HG03064 (cell line): ENCODE measurements at regions not wholly inside any gene's neighbourhood (a gene's known extent, or its start where the extent isn't known, plus 50 kb on each side); places are given as distances from the start of the nearest gene placed in this dataset.
"Not testable (repeated sequence)": the region's sequence is repeated elsewhere in the genome, so short reads cannot be mapped to it uniquely, and the experiment has no call there.

Experiments
- ATAC-seq: cut with Tn5 transposase; IDR thresholded peaks from one replicate; pipeline ENCODE4 v1.9.1; 2021; ENCODE audit warnings: low read depth; ENCODE audit not compliant: unreplicated experiment

DNA sequence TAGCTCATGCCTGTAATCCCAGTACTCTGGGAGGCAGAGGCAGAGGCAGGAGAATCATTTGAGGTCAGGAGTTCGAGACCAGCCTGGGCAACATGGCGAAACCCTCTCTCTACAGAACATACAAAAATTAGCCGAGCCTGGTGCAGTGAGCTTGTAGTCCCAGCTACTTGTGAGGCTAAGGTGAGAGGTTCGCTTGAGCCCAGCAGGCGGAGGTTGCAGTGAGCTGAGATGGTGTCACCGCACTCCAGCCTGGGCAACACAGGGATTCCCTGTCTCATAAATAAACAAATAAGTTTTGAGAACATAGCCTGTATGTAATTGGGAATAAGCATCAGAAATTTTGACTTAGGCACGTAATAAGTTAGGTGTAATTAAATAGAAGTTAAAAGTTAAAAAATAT, 971.7 kb upstream of the COX7C start:
- ATAC-seq, result no peak

DNA sequence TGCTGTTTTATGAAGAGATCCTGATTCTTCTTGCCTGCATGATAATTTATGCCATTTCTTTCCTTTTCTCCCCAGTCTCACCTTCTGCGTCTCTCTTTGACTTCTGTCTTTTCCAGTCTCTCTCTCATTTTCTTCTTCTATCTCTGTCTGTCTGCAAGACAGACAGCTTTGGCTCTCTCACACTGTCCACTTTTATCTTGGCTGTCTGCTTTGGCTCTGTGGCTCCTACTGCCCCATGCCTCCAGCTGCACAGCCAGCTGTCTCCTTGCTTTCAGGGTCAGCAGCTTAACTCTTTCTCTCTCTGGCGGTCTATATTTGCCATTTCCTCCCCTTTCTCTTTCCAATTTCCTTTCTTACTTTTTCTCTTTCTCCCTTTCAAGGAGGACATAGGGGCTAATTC, 971.1 kb upstream of the COX7C start:
- ATAC-seq, result no peak

DNA sequence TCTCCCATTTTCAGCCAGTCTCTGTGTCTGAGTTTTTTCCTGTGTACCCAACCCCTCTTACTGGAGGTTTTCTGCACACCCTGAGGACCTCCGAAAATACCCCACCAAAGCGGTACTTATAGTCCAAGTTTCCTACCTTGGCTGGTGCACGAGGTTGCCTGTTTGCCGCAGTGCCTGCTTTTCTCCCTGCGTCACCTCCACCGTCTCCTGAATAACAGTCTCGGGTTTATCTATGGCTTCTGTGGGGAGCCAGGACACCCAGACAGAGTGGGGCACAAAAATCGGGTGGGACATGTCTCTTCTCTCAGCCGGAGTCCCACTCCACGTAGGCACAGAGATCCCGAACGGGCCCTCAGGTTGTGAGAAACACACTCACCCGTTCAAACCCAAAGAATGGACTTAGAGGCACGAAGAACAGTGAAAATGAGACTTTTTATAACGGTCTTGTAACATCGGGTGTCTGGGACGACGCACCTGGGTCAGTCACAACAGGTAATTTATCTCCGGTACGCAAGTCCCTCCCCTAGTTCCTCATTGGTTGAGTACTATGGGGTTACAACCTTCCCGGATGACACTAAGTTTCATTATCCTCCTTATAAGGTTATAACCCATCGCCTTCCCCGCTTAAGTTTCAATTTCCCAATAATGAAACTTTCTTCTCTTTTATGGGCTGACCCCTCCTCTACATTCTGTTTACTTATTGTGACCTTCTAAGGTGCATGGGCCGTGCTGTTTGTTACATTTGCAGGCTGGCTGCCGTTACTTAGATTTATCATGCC, 970.2 kb upstream of the COX7C start:
- no peak for ATAC-seq

DNA sequence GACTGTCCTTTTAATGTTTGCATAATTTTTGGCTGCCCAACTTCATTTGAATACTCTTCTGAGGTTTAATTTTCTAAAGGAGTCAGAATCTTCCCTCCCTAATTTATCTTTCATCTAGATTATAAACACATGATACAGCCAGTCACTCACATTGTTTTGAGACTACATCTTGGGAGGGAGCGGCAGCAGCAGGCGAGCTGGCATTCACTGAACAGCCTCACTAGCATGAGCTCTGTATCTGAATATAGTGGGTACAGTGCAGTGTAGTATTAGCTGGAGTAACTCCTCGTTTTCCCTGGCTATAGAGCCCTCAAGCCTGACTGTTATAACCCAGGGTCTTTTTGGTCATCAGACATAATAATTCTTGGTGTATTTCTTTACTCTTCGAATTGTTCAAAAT, 969.2 kb upstream of the COX7C start:
- no peak for ATAC-seq

DNA sequence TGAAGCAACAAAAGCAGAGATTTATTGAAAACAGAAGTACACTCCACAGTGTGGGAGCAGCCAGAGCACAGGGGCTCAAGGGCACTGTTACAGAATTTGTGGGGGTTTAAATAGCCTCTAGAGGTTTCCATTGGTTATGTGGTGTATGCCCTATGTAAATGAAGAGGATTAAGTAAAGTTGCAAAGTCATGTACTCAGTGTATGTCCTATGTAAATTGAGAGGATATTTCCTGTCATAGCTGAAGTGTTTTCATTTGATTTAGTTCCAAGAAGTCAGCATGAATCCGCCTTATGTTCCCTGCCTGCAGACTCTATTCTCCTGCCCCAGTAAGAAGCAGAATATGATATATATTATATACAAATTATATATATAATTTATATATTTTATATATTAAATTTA, 966.0 kb upstream of the COX7C start:
- no peak for ATAC-seq

DNA sequence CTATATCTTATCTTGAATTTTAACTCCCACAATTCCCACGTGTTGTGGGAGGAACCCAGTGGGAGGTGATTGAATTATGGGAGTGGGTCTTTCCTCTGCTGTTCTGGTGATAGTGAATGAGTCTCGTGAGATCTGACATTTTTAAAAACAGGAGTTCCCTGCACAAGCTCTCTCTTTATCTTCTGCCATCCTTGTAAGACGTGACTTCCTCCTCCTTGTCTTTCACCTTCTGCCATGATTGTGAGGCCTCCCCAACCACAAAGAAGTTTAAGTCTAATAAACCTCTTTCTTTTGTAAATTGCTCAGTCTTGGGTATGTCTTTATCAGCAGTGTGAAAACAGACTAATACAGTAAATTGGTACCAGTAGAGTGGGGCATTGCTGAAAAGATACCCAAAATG, 963.6 kb upstream of the COX7C start:
- not testable (repeated sequence) for ATAC-seq

DNA sequence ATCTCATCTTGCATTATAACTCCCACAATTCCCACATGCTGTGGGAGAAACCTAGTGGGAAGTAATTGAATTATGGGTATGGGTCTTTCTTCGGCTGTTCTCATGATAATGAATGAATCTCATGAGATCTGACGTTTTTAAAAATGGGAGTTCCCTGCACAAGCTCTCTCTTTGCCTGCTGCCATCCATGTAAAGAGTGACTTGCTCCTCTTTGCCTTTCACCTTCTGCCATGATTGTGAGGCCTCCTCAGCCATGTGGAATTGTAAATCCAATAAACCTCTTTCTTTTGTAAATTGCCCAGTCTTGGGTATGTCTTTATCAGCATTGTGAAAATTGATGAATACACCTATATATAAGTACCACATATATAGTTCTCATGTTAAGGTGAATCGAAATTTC, 961.7 kb upstream of the COX7C start:
- ATAC-seq, result no peak

DNA sequence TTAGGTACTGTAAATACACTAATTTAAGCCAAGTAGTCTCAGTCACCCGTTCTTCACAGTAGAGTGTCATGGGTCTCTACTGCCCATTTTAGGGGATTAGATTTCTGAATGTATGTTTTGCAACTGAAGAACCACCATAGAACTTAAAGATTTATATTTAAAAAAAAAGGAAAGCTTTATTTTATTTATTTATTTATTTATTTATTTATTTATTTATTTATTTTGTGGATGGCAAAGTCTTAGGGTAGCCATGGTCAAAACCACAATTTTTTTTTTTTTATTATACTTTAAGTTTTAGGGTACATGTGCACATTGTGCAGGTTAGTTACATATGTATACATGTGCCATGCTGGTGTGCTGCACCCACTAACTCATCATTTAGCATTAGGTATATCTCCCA, 960.4 kb upstream of the COX7C start:
- ATAC-seq, result not testable (repeated sequence)

DNA sequence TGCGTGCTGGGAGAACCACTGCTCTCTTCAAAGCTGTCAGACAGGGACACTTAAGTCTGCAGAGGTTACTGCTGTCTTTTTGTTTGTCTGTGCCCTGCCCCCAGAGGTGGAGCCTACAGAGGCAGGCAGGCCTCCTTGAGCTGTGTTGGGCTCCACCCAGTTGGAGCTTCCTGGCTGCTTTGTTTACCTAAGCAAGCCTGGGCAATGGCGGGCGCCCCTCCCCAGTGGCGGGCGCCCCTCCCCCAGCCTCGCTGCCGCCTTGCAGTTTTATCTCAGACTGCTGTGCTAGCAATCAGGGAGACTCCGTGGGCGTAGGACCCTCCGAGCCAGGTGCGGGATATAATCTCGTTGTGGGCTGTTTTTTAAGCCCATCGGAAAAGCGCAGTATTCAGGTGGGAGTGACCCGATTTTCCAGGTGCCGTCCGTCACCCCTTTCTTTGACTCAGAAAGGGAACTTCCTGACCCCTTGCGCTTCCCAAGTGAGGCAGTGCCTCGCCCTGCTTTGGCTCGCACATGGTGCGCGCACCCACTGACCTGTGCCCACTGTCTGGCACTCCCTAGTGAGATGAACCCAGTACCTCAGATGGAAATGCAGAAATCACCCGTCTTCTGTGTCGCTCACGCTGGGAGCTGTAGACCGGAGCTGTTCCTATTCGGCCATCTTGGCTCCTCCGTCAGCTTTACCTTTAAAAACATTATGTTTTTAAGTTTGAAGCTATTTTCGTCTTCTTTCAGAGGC, 954.6 kb upstream of the COX7C start:
- not testable (repeated sequence) for ATAC-seq

DNA sequence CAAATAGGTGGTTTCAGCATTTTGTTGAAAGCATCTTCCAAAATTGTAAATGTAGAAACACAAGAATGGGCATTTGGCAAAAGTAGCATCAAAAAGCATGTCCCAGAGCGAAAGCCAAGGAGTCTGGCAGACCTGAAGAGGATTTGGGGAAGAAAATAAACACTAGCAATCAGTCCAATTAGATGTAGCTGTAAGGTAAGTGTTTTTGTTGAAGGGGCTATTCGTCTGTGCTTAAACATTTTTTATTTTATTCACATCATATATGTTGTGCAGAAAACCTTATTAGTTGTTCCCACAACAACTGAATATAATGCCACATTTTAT, 954.1 kb upstream of the COX7C start:
- ATAC-seq, result no peak

DNA sequence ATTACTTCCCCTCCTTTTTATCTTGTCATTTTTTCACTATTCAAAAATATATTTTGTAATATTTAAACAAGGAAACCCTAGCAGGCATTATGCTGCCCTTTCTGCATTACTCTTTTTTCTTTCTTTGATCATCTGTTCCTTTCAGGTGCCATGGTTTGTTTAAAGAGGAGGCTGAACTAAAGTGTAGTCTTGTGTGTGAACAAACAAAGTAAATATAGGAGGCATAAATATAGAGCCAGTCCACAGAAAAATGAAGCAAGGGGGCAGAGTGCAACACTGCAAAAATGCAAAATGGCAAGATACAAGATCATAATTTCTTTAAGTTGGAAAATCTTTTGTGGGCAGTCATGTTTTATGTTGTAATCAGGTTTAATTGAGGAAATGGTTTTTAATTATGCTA, 947.3 kb upstream of the COX7C start:
- ATAC-seq, result no peak

DNA sequence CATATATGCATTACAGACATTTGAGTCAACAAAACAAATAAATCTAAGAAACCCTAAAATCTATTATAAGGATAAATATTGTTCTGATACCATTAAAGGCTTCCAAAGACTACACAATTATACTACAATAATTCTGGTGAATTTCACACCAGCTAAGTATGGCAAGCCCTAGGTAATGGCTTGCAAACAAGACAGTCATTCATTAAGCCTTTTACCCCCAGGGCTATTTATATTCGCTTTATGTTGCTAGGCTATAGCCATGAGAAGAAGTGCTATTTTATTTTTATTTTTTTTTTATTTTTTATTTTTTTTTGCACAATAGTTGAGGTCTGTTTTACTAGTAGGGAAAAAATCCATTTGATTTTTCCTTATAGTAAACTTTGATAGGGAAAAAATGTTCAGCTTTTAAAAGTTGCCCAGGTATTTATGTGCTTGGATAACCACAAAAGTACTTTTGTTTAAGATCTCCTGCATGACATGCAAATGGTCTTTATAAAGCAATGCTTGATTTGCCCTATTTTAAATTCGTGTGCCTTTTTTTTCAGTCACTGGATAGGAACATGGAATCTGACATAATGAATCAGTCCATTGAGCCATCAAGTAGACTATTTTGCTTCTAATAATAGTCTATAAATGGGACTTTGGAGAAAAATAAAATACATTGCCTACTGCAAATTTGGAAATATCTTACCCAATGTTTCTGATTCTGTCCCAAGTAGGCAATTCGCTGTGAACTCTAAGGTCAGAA, 946.3 kb upstream of the COX7C start:
- no peak for ATAC-seq

DNA sequence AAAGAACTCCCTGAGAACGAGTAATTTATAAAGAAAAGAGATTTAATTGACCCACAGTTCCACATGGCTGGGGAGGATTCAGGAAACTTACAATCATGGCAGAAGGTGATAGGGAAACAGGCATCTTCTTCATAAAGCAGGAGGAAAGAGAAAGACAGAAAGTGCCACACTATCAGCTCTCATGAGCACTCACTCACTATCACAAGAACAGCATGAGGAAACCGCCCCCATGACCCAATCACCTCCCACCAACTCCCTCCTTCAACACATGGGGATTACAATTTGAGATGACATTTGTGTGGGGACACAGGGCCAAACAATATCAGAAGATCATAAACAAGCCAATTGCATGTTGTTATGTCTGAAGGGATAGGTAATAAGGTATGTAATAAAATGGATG, 935.9 kb upstream of the COX7C start:
- no peak for ATAC-seq

DNA sequence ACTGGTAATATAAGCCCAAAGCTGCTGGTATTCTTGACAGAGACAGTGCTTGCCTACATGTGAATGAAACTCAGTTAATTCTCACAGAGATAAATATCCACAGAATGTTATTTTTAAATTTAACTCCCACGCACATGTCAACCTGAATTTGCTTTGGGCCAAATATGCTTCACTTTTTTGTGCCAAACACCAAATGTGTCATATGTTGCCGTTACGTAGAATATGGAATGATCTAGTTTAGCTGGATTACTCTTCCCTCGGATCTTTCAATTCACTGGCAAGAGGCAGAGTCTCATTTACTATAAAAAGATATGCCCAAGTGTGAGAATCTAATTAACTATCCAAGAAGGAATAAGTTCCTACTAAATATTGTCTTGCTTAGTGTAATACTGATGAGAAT, 933.4 kb upstream of the COX7C start:
- ATAC-seq, result no peak

DNA sequence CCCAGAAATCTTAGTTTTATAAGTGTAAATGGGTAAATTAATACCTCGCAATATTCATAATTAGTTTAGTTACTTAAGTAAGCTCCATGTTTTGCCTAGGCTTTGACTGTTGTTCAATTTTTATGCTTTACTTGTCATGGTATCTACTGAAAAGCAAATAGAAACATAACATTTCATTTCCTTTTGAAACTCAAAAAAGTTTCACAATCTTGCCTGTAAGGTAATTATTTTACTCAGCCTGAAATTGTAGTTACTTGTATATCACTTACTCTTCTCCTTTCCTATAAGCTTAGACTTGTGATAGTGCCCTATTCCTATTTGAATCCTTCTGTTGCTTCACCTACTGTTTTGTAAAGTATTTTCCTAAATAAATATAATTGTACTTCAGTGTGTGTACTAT, 914.4 kb upstream of the COX7C start:
- no peak for ATAC-seq

DNA sequence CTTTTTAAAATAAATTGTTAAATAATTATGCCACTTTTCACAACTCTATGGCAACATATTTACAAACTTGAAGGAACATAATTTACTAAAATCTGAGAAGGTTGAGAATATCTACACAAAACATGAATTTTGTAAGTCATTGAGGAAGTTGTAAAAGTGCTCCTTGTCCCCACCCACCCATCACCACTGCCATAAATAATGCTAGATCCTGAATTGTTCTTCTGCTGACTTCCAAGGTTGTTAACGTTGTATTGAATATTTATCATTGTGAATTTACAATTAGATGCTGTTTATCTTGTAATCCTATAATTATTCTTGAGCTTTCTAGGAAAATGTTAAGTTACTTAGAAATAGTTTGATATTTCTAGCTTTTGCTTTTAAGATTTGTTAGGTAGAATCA, 908.0 kb upstream of the COX7C start:
- no peak for ATAC-seq

DNA sequence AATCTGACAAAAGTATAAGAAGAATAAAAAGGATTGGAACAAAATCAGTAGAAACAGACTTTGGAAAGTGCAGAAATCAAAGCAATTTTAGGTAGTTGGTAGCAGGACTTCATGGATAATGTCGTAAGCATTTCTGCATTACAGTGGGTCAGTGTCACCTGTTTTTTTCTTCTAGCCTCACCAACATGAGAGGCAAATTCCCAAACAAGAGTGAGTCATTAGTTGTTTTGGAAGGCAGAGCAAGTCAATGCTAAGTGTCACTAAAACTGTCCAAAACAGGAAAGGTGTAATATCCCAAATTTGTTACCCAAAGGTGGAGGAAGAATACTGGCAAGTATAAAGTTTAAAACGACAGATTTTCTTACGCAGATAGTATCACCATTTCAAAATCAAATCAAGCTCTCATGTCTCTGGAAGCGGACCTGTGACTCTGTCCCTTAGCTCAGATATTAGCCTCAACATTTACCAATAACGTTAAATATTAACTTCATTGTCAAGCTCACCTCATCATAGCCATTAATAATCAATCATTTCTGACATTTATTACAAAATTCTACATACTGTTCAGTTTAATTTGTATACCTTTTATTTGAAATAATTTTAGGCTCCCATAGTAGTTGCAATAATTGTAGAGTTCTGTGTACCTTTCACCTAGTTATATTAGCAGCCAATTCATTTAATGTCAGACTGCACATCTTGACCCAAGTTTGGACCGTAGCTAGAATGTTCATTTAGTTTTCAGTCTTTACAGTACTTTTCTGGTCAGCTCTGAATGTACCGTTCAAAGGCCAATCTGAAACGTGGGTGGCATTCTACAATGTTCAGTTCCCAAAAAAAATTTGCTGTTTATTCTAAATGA, 901.2 kb upstream of the COX7C start:
- ATAC-seq, result no peak

DNA sequence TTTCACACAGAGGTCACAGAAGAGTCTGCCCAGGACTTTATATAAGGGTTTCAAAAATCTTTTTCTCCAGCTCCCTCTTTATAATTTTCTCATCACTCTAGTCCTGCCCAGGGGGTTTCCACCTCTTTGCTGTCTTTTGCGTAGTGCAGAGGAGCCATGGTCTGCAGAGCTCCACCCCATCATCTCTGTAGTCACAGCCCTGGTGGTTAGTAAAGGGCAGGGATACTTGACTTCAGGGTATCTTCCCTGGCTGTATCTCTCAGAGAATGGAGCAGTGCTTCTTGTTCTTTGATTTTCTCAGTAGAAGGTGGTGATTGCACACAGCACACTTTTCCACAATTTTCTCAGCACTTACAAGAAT, 900.6 kb upstream of the COX7C start:
- no peak for ATAC-seq

DNA sequence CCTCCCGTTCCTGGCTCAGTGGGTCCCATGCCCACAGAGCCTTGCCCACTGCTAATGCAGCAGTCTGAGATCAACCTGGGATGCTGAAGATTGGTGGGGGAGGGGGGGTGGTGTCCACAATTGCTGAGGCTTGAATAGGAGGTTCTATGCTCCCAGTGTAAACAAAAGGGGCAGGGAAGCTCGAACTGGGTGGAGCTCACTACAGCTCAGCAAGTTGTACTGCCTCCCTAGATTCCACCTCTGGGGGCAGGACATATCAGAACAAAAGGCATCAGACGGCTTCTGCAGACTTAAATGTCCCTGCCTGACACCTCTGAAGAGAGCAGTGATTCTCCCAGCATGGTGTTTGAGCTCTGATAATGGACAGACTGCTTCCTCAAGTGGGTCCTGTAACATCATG, 885.6 kb upstream of the COX7C start:
- ATAC-seq, result no peak

DNA sequence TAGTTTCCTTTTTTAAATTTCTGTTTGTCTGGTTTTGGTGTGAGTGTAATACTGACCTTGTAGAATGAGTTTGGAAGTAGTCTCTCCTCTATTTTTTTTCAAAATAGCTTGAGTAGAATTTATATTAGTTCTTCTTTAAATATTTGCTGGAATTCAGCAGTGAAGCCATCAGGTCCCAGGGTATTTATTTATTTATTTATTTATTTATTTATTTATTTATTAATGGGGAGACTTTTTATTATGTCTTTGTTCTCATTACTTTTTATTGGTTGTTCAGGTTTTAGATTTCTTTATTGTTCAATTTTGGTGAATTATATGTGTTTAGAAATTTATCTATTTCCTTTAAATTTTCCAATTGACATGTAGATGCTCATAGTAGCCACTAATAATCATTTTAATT, 875.8 kb upstream of the COX7C start:
- ATAC-seq, result no peak

DNA sequence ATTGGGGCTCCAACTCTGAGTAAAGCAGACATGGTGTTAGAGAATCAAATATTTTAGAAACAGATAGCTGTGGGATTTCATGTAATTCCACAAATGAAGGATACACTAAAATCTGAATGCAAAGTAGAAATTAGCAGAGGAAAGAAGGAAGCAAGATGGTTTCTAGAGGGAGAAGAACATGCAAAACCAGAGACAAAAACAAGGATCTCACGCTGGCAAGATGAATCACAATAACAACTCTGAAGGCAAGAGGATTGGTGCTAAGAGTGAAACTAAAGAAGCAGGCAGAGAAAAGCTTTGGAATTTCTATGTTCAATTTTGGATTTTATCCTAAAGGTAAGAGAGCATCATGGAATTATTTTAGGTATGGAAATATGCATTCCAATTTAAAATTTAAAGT, 857.2 kb upstream of the COX7C start:
- ATAC-seq, result no peak
